GM18861 (cell line): ENCODE measurements at regions not wholly inside any gene's neighbourhood (a gene's known extent, or its start where the extent isn't known, plus 50 kb on each side); places are given as distances from the start of the nearest gene placed in this dataset.

Experiments
- ATAC-seq: cut with Tn5 transposase; IDR thresholded peaks from one replicate; pipeline ENCODE4 v1.9.1; 2021; ENCODE audit not compliant: unreplicated experiment

DNA sequence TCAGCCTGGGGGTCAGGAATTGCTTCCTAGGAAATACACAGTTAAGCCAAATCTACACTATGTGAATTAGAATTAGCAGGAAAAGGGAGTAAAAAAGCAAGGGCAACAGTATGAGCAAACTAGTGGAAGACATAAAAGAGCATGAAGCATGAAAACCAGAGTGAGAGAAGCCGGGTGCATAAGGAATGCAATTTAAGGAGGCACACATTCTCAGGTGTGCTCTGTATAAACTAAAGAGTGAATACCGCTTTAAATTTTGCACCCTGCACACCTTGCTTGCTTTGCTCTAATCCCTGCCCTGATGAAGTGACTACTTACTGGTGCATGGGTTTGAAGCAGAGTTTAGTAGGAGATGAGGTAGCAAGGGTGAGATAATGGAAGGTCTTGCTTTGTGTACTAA is 65.7 kb upstream of the EPHA4 start:
- ATAC-seq, result no peak

- no peak for ATAC-seq
These were observed 63.8 kb upstream of the EPHA4 start for GRCh38 chr2:221635949-221636348.

DNA sequence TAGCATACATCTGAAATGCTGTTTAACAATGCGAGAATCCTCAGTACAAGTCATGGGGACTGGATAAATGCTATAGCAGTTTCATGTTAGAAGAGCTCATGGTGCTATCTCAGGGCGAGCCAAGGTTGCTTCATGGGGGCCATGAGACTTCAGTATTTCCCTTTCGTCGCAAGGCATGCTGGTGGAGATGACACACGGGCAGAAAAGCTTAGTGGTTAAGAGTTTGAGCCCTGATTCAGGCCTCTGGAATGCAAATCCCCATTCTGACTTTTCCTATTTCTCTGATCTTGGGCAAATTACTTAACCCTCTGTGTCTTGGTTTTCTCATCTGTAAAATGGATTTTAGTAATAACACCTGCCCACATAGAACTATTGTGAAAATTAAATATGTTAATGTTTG is 57.4 kb upstream of the EPHA4 start:
- ATAC-seq, result no peak

DNA sequence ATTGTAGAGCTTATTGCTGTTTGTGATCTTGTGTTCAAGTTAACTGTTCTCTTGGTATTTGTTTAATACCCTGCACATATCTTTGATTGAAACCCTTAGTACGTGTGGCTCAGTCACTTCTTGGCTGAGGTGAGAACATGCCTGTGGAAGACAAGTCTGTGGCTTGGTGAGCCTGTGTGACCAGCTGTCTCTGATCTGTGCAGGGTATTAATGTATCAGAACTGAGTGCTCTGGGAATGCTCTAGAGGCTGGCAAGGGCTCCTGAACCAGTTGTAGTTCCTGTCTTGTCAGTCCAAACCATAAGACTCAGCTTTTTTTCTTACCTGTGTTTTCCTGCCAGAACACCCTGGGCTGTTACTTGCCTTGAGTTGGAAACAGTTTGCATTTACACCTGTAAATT is 52.4 kb upstream of the EPHA4 start:
- ATAC-seq, result no peak
